ENCODE measurements at regions not wholly inside any gene's neighbourhood (a gene's known extent, or its start where the extent isn't known, plus 50 kb on each side); places are given as distances from the start of the nearest gene placed in this dataset.

DNA sequence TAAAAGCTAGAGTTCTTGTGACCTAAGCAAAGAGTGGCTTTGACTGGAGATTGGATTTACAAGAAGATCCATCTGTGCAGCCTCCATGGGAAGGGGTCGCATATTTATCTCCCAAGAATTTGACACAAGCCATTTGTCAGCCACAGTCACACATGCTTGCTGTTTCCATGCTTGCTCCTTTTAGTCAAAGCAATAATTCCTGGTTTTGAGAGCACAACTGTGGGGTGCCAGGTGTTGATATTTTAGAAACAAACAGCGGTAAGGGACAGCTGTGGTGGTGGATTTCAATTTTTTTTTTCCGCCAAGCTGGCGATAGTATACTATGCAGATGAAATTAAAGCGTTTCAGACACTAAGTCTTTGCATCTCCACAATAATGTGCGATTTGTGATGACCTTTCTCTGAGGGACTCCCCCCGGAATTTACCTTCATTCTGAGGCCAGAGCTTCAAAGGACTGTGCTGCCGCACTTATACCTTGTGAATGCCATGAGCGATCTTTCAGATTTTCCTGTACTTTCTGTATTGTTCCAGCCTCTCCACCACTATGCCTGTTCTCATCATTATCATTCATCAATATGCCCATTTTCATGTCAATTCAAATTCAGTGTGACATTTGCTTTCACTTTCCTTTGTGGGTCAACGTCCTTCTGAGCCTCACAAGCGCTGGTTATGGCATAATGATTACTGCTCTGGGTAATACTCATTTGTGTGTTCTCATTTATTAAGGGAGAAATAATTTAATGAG lies 108.2 kb upstream of the KBTBD8 start:
- no peaks in the 10 kb centered on the region for H3K4me1 ChIP-seq (ENCODE audit: control insufficient read depth, insufficient read depth, low read length)
- H3K36me3 ChIP-seq (ENCODE audit: insufficient read depth, low read length) = no peaks in the 10 kb centered on the region
- H3K27me3 ChIP-seq (ENCODE audit: control insufficient read depth, insufficient read depth, low read length) = no peaks in the 10 kb centered on the region
- no peak overlapping the region for H3K4me2 ChIP-seq (ENCODE audit: low read length)
- H3K4me3 ChIP-seq (ENCODE audit: low read length) = no peak overlapping the region
- H3K9ac ChIP-seq (ENCODE audit: low read depth, low read length) = no peak overlapping the region
- no peaks in the 10 kb centered on the region for H3K9me3 ChIP-seq (replicated peaks; ENCODE audit: low read length)

DNA sequence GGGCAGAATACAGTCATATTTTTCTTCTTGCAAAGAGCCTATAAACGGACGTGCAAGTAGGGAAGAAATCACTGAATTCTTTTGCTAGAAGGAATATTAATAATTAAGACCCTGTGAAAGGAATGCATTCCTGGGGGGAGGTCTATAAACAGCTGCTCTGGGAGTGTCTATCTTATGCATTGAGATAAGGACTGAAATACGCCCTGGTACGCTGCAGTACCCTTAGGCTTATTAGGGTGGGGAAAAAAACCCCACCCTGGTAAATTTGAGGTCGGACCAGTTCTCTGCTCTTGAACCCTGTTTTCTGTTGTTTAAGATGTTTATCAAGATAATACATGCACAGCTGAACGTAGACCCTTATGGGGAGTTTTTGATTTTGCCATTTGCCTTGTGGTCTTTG lies 100.0 kb upstream of the KBTBD8 start:
- Histone ChIP-seq H3K36me3 (ENCODE audit: insufficient read depth, low read length) (no peaks in the 10 kb centered on the region), H3K4me2 (ENCODE audit: low read length) (no peak overlapping the region), H3K9me3 (replicated peaks; ENCODE audit: low read length) (no peaks in the 10 kb centered on the region), H3K9ac (ENCODE audit: low read depth, low read length) (no peak overlapping the region), H3K4me1 (ENCODE audit: control insufficient read depth, insufficient read depth, low read length) (no peaks in the 10 kb centered on the region), H3K27me3 (ENCODE audit: control insufficient read depth, insufficient read depth, low read length) (no peaks in the 10 kb centered on the region), H3K4me3 (ENCODE audit: low read length) (no peak overlapping the region)

GRCh38 chr3:66904336-66904735 lies 93.8 kb upstream of the KBTBD8 start:
- H3K4me3 ChIP-seq (ENCODE audit: low read length) = no peak overlapping the region
- H3K36me3 ChIP-seq (ENCODE audit: insufficient read depth, low read length) = no peaks in the 10 kb centered on the region
- H3K4me1 ChIP-seq (ENCODE audit: control insufficient read depth, insufficient read depth, low read length) = no peaks in the 10 kb centered on the region
- no peak overlapping the region for H3K4me2 ChIP-seq (ENCODE audit: low read length)
- peaks cover 17% of the 10 kb centered on the region for H3K27me3 ChIP-seq (ENCODE audit: control insufficient read depth, insufficient read depth, low read length)
- no peak overlapping the region for H3K9ac ChIP-seq (ENCODE audit: low read depth, low read length)
- H3K9me3 ChIP-seq (replicated peaks; ENCODE audit: low read length) = no peaks in the 10 kb centered on the region

- no peak overlapping the region for H3K4me3 ChIP-seq (ENCODE audit: low read length)
- H3K9me3 ChIP-seq (replicated peaks; ENCODE audit: low read length) = no peaks in the 10 kb centered on the region
- H3K9ac ChIP-seq (ENCODE audit: low read depth, low read length) = no peak overlapping the region
- no peaks in the 10 kb centered on the region for H3K4me1 ChIP-seq (ENCODE audit: control insufficient read depth, insufficient read depth, low read length)
- H3K36me3 ChIP-seq (ENCODE audit: insufficient read depth, low read length) = no peaks in the 10 kb centered on the region
- H3K4me2 ChIP-seq (ENCODE audit: low read length) = no peak overlapping the region
- H3K27me3 ChIP-seq (ENCODE audit: control insufficient read depth, insufficient read depth, low read length) = peaks cover 17% of the 10 kb centered on the region
Measured at GRCh38 chr3:66904831-66905493, 93.1 kb upstream of the KBTBD8 start.

DNA sequence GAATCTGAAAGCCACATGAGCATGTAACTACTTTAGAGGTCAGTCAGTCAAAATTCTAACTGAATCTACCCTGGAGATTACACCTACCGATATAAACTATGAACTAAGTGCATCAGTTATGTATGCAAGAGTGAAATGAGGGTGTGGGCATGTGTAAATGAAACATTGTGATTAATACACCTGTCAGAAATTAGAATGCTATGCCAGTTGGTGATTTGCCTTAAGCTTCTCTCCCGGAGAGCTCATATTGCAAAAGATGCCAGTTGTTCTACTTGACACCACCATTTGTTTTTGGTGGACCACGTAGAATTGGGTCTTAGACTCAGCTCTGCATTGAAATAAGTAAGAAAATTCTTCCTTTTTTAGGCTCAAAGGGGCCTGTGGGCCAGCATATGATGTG lies 91.0 kb upstream of the KBTBD8 start:
- H3K4me1 ChIP-seq (ENCODE audit: control insufficient read depth, insufficient read depth, low read length) = no peaks in the 10 kb centered on the region
- H3K4me2 ChIP-seq (ENCODE audit: low read length) = no peak overlapping the region
- no peak overlapping the region for H3K4me3 ChIP-seq (ENCODE audit: low read length)
- H3K27me3 ChIP-seq (ENCODE audit: control insufficient read depth, insufficient read depth, low read length) = peaks cover 17% of the 10 kb centered on the region
- H3K36me3 ChIP-seq (ENCODE audit: insufficient read depth, low read length) = no peaks in the 10 kb centered on the region
- H3K9me3 ChIP-seq (replicated peaks; ENCODE audit: low read length) = no peaks in the 10 kb centered on the region
- H3K9ac ChIP-seq (ENCODE audit: low read depth, low read length) = no peak overlapping the region

DNA sequence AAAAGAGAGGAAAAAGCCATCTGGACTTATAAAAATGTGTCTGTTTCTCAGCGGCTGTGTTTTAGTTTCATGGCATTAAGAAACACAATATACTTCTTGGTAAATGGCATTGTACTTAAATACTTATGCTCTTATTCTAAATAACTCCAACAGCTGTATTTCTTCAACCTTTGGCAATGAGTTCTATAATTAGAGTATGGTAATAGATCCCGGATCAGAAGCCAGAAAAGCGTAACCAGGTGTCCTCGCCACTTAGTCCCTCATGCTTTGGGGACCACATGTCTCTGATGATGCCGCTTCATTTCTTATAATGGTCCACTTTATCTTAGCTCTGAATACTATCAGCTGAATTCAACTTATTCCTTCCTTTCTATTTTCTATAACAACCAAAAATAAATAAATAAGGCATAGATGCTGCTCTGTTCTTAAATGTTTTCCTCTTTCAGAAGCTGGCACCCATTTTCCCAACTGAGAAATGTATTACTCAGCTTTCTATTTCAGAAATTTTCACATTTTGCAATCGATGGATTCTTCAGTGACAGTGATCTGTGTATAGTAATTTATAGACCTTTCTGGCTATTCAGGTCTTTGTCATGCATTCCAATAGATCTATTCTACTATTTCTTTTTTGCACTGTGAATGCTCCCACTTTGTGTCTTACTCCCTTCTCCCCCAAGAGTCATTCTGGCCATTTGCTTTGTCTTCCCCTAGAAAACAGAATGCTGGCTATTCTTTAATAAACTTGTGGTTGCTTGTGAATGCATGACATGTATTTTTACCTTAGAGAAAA lies 87.6 kb upstream of the KBTBD8 start:
- Histone ChIP-seq H3K4me1 (ENCODE audit: control insufficient read depth, insufficient read depth, low read length) (no peaks in the 10 kb centered on the region), H3K9ac (ENCODE audit: low read depth, low read length) (no peak overlapping the region), H3K27me3 (ENCODE audit: control insufficient read depth, insufficient read depth, low read length) (peaks cover 11% of the 10 kb centered on the region), H3K9me3 (replicated peaks; ENCODE audit: low read length) (no peaks in the 10 kb centered on the region), H3K4me3 (ENCODE audit: low read length) (no peak overlapping the region), H3K4me2 (ENCODE audit: low read length) (no peak overlapping the region), H3K36me3 (ENCODE audit: insufficient read depth, low read length) (no peaks in the 10 kb centered on the region)

DNA sequence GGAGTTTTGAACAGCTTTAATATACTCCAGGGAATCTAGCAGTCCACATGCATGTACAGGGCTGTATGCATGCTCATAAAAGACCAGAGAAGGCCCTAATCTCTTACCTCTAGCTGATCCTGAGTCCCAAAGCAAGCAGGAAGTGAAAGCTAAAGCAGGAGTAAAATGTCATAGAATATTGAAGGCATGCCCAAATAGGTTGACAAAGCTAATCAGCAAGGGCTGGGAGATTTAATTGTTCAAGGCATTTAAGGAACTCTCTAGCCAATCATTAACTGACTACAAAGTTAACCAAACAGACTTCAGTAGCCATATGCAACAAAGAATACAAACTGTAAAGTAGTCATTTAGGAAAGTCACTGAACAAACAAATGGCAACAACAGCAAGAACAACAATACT lies 85.8 kb upstream of the KBTBD8 start:
- H3K27me3 ChIP-seq (ENCODE audit: control insufficient read depth, insufficient read depth, low read length) = peaks cover 8% of the 10 kb centered on the region
- no peak overlapping the region for H3K4me3 ChIP-seq (ENCODE audit: low read length)
- H3K9me3 ChIP-seq (replicated peaks; ENCODE audit: low read length) = no peaks in the 10 kb centered on the region
- H3K4me2 ChIP-seq (ENCODE audit: low read length) = no peak overlapping the region
- H3K9ac ChIP-seq (ENCODE audit: low read depth, low read length) = no peak overlapping the region
- H3K4me1 ChIP-seq (ENCODE audit: control insufficient read depth, insufficient read depth, low read length) = no peaks in the 10 kb centered on the region
- H3K36me3 ChIP-seq (ENCODE audit: insufficient read depth, low read length) = no peaks in the 10 kb centered on the region

DNA sequence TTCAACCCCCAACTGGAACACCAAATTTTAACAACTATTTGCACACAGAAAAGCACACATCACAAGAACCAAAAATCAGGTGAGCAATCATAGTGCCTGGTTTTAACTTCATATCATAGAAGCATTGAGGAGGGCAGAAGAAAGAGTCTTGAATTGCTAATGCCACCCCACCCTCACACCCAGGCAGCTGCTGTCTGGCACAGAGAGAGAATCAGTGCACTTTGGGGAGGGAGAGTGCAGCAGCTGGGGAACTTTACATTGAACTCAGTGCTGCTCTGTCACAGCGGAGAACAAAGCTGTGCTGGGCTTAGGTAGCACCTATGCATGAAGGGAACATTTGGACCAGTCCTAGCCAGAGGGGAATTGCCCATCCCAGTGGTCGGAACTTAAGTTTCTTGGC lies 76.0 kb upstream of the KBTBD8 start:
- Histone ChIP-seq H3K4me3 (ENCODE audit: low read length) (no peak overlapping the region), H3K9ac (ENCODE audit: low read depth, low read length) (no peak overlapping the region), H3K4me1 (ENCODE audit: control insufficient read depth, insufficient read depth, low read length) (no peaks in the 10 kb centered on the region), H3K4me2 (ENCODE audit: low read length) (no peak overlapping the region), H3K9me3 (replicated peaks; ENCODE audit: low read length) (no peaks in the 10 kb centered on the region), H3K27me3 (ENCODE audit: control insufficient read depth, insufficient read depth, low read length) (no peaks in the 10 kb centered on the region), H3K36me3 (ENCODE audit: insufficient read depth, low read length) (no peaks in the 10 kb centered on the region)

DNA sequence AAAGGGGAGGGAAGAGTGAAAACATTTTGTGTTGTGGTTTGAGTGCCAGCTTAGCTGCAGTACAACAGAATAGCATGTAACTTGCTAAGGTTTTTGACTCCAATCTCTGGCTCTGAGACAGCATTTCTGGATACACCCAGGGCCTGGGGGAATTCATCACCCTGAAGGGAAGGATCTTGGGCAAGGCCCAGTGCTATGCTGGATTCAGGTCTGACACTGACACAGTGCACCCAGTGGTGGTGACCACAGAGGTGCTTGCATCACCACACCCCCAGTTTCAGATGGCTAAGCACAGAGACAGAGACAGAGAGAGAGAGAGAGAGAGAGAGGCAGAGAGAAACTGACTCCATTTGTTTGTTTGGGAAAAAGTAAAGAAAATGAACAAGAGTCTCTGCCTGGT lies 74.1 kb upstream of the KBTBD8 start:
- H3K9ac ChIP-seq (ENCODE audit: low read depth, low read length) = no peak overlapping the region
- no peaks in the 10 kb centered on the region for H3K4me1 ChIP-seq (ENCODE audit: control insufficient read depth, insufficient read depth, low read length)
- no peak overlapping the region for H3K4me3 ChIP-seq (ENCODE audit: low read length)
- H3K9me3 ChIP-seq (replicated peaks; ENCODE audit: low read length) = no peaks in the 10 kb centered on the region
- H3K36me3 ChIP-seq (ENCODE audit: insufficient read depth, low read length) = no peaks in the 10 kb centered on the region
- H3K4me2 ChIP-seq (ENCODE audit: low read length) = no peak overlapping the region
- no peaks in the 10 kb centered on the region for H3K27me3 ChIP-seq (ENCODE audit: control insufficient read depth, insufficient read depth, low read length)

DNA sequence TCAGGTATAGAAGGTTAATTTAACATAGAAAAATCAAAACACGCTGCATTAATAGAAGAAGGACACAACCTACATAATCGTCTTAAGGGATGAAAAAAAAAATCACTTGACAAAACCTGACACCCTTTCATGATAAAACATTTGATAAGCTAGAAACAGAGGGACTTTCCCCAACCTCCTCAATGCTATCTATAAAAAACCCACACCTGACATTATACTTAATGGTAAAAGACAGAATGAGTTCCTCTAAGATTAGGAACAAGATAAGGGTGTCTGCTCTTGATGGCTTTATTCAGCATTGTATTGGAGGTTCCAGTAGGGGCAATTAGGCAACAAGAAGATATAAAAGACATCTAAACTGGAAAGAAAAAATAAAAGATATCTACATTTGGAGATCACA lies 69.9 kb upstream of the KBTBD8 start:
- Histone ChIP-seq H3K36me3 (ENCODE audit: insufficient read depth, low read length) (no peaks in the 10 kb centered on the region), H3K4me3 (ENCODE audit: low read length) (no peak overlapping the region), H3K9ac (ENCODE audit: low read depth, low read length) (no peak overlapping the region), H3K4me1 (ENCODE audit: control insufficient read depth, insufficient read depth, low read length) (no peaks in the 10 kb centered on the region), H3K9me3 (replicated peaks; ENCODE audit: low read length) (no peaks in the 10 kb centered on the region), H3K4me2 (ENCODE audit: low read length) (no peak overlapping the region), H3K27me3 (ENCODE audit: control insufficient read depth, insufficient read depth, low read length) (peaks cover 6% of the 10 kb centered on the region)

DNA sequence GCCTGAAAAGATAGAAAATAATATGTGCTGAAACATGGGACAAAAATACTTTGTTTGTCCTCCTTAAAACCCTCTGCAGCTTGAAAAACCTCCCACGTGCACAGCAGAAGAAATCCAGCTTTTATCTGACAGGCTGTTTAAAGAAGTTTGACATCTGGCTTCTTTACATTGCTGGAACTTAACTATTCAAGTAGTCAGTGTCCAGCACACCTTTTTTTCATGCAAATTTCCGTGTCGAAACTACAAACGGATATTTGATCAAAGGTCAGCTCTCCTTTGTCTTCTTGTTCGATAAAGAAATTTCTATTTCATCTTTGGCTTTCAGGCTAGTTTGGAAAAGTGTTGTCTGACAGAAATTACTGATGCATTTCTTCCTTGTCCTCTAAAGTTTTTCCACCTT lies 66.8 kb upstream of the KBTBD8 start:
- Histone ChIP-seq H3K4me3 (ENCODE audit: low read length) (no peak overlapping the region), H3K36me3 (ENCODE audit: insufficient read depth, low read length) (no peaks in the 10 kb centered on the region), H3K27me3 (ENCODE audit: control insufficient read depth, insufficient read depth, low read length) (peaks cover 10% of the 10 kb centered on the region), H3K9me3 (replicated peaks; ENCODE audit: low read length) (no peaks in the 10 kb centered on the region), H3K4me2 (ENCODE audit: low read length) (no peak overlapping the region), H3K4me1 (ENCODE audit: control insufficient read depth, insufficient read depth, low read length) (no peaks in the 10 kb centered on the region), H3K9ac (ENCODE audit: low read depth, low read length) (no peak overlapping the region)
